ENCODE measurements at regions not wholly inside any gene's neighbourhood (a gene's known extent, or its start where the extent isn't known, plus 50 kb on each side); places are given as distances from the start of the nearest gene placed in this dataset.

GRCh38 chr2:58984731-58985130, 743.6 kb upstream of the FANCL start:
- no peak overlapping the region for H3K27ac ChIP-seq (ENCODE audit: low read depth in 1 of 3, low read length in 2 of 3)
- DNase-seq (no peak), FAIRE-seq (no peak)
- H3K27me3 ChIP-seq (ENCODE audit: control insufficient read depth in 3 of 3, insufficient read depth in 3 of 3, low read length in 3 of 3): no peaks in the 10 kb centered on the region
- H3K4me1 ChIP-seq (ENCODE audit: control insufficient read depth in 3 of 3, insufficient read depth in 2 of 3, low read depth in 1 of 3, low read length in 2 of 3): no peaks in the 10 kb centered on the region
- WGBS, 3 donors: 21 to 59% (median 31%) methylated on average over 1 of the region's 1 CpG
- no peak overlapping the region for H3K4me3 ChIP-seq (ENCODE audit: low read depth in 1 of 3, low read length in 3 of 3)
- no peaks in the 10 kb centered on the region for H3K36me3 ChIP-seq (ENCODE audit: control insufficient read depth in 3 of 3, insufficient read depth in 2 of 3, low read depth in 1 of 3, low read length in 3 of 3)
- H3K9me3 ChIP-seq (ENCODE audit: control insufficient read depth in 2 of 2, insufficient read depth in 1 of 2, low read depth in 1 of 2, low read length in 1 of 2): peaks cover 0 to 2% of the 10 kb centered on the region in 2 donors

- Histone ChIP-seq H3K27ac (ENCODE audit: low read depth in 1 of 3, low read length in 2 of 3) (no peak overlapping the region), H3K9me3 (ENCODE audit: control insufficient read depth in 2 of 2, insufficient read depth in 1 of 2, low read depth in 1 of 2, low read length in 1 of 2) (peaks cover 0 to 3% of the 10 kb centered on the region in 2 donors), H3K4me1 (ENCODE audit: control insufficient read depth in 3 of 3, insufficient read depth in 2 of 3, low read depth in 1 of 3, low read length in 2 of 3) (no peaks in the 10 kb centered on the region), H3K4me3 (ENCODE audit: low read depth in 1 of 3, low read length in 3 of 3) (no peak overlapping the region), H3K27me3 (ENCODE audit: control insufficient read depth in 3 of 3, insufficient read depth in 3 of 3, low read length in 3 of 3) (no peaks in the 10 kb centered on the region), H3K36me3 (ENCODE audit: control insufficient read depth in 3 of 3, insufficient read depth in 2 of 3, low read depth in 1 of 3, low read length in 3 of 3) (no peaks in the 10 kb centered on the region)
- no peak for DNase-seq
- FAIRE-seq: no peak
- whole genome bisulfite sequencing, 3 donors: 86 to 96% (median 90%) methylated on average over 4 of the region's 4 CpGs
Observed at GRCh38 chr2:58983111-58983510, 742.0 kb upstream of the FANCL start.

GRCh38 chr2:58981237-58981636, 740.1 kb upstream of the FANCL start:
- 82 to 93% (median 90%) methylated on average over 7 of the region's 7 CpGs for WGBS, 3 donors

GRCh38 chr2:58976375-58977071, 735.4 kb upstream of the FANCL start:
- FAIRE-seq: no peak
- H3K4me1 ChIP-seq (ENCODE audit: control insufficient read depth in 3 of 3, insufficient read depth in 2 of 3, low read depth in 1 of 3, low read length in 2 of 3): no peaks in the 10 kb centered on the region
- 69 to 71% (median 69%) methylated on average over 9 of the region's 9 CpGs for WGBS, 3 donors

More at GRCh38 chr2:58981237-58981636, 740.1 kb upstream of the FANCL start:
- no peaks in the 10 kb centered on the region for H3K27me3 ChIP-seq (ENCODE audit: control insufficient read depth in 3 of 3, insufficient read depth in 3 of 3, low read length in 3 of 3)
- FAIRE-seq (no peak), DNase-seq (no peak)
- peaks cover 0 to 3% of the 10 kb centered on the region in 2 donors for H3K9me3 ChIP-seq (ENCODE audit: control insufficient read depth in 2 of 2, insufficient read depth in 1 of 2, low read depth in 1 of 2, low read length in 1 of 2)
- no peak overlapping the region for H3K27ac ChIP-seq (ENCODE audit: low read depth in 1 of 3, low read length in 2 of 3)
- H3K36me3 ChIP-seq (ENCODE audit: control insufficient read depth in 3 of 3, insufficient read depth in 2 of 3, low read depth in 1 of 3, low read length in 3 of 3): no peaks in the 10 kb centered on the region
- no peaks in the 10 kb centered on the region for H3K4me1 ChIP-seq (ENCODE audit: control insufficient read depth in 3 of 3, insufficient read depth in 2 of 3, low read depth in 1 of 3, low read length in 2 of 3)
- no peak overlapping the region for H3K4me3 ChIP-seq (ENCODE audit: low read depth in 1 of 3, low read length in 3 of 3)

GRCh38 chr2:58974881-58975280, 733.8 kb upstream of the FANCL start:
- Histone ChIP-seq H3K4me1 (ENCODE audit: control insufficient read depth in 3 of 3, insufficient read depth in 2 of 3, low read depth in 1 of 3, low read length in 2 of 3) (no peaks in the 10 kb centered on the region), H3K9me3 (ENCODE audit: control insufficient read depth in 2 of 2, insufficient read depth in 1 of 2, low read depth in 1 of 2, low read length in 1 of 2) (peaks cover 0 to 1% of the 10 kb centered on the region in 2 donors), H3K4me3 (ENCODE audit: low read depth in 1 of 3, low read length in 3 of 3) (no peak overlapping the region), H3K27me3 (ENCODE audit: control insufficient read depth in 3 of 3, insufficient read depth in 3 of 3, low read length in 3 of 3) (no peaks in the 10 kb centered on the region), H3K27ac (ENCODE audit: low read depth in 1 of 3, low read length in 2 of 3) (no peak overlapping the region), H3K36me3 (ENCODE audit: control insufficient read depth in 3 of 3, insufficient read depth in 2 of 3, low read depth in 1 of 3, low read length in 3 of 3) (no peaks in the 10 kb centered on the region)
- DNase-seq (no peak), FAIRE-seq (no peak)
- 86 to 92% (median 90%) methylated on average over 7 of the region's 7 CpGs for WGBS, 3 donors

More at GRCh38 chr2:58976375-58977071, 735.4 kb upstream of the FANCL start:
- H3K4me3 ChIP-seq (ENCODE audit: low read depth in 1 of 3, low read length in 3 of 3): no peak overlapping the region
- no peaks in the 10 kb centered on the region for H3K27me3 ChIP-seq (ENCODE audit: control insufficient read depth in 3 of 3, insufficient read depth in 3 of 3, low read length in 3 of 3)
- DNase-seq: no peak
- no peak overlapping the region for H3K27ac ChIP-seq (ENCODE audit: low read depth in 1 of 3, low read length in 2 of 3)
- H3K9me3 ChIP-seq (ENCODE audit: control insufficient read depth in 2 of 2, insufficient read depth in 1 of 2, low read depth in 1 of 2, low read length in 1 of 2): peaks cover 0 to 1% of the 10 kb centered on the region in 2 donors
- H3K36me3 ChIP-seq (ENCODE audit: control insufficient read depth in 3 of 3, insufficient read depth in 2 of 3, low read depth in 1 of 3, low read length in 3 of 3): no peaks in the 10 kb centered on the region

- FAIRE-seq (no peak), DNase-seq (no peak)
- Histone ChIP-seq H3K9me3 (ENCODE audit: control insufficient read depth in 2 of 2, insufficient read depth in 1 of 2, low read depth in 1 of 2, low read length in 1 of 2) (peaks cover 0 to 1% of the 10 kb centered on the region in 2 donors), H3K4me1 (ENCODE audit: control insufficient read depth in 3 of 3, insufficient read depth in 2 of 3, low read depth in 1 of 3, low read length in 2 of 3) (no peaks in the 10 kb centered on the region), H3K36me3 (ENCODE audit: control insufficient read depth in 3 of 3, insufficient read depth in 2 of 3, low read depth in 1 of 3, low read length in 3 of 3) (no peaks in the 10 kb centered on the region), H3K4me3 (ENCODE audit: low read depth in 1 of 3, low read length in 3 of 3) (no peak overlapping the region), H3K27me3 (ENCODE audit: control insufficient read depth in 3 of 3, insufficient read depth in 3 of 3, low read length in 3 of 3) (no peaks in the 10 kb centered on the region), H3K27ac (ENCODE audit: low read depth in 1 of 3, low read length in 2 of 3) (no peak overlapping the region)
- WGBS, 3 donors: 79 to 85% (median 80%) methylated on average over 2 of the region's 2 CpGs
Observed at GRCh38 chr2:58974426-58974825, 733.3 kb upstream of the FANCL start.

- 60 to 64% (median 60%) methylated on average over 6 of the region's 6 CpGs for WGBS, 3 donors
- FAIRE-seq (no peak), DNase-seq (no peak)
- no peak overlapping the region for H3K4me3 ChIP-seq (ENCODE audit: low read depth in 1 of 3, low read length in 3 of 3)
- H3K36me3 ChIP-seq (ENCODE audit: control insufficient read depth in 3 of 3, insufficient read depth in 2 of 3, low read depth in 1 of 3, low read length in 3 of 3): no peaks in the 10 kb centered on the region
- no peaks in the 10 kb centered on the region for H3K27me3 ChIP-seq (ENCODE audit: control insufficient read depth in 3 of 3, insufficient read depth in 3 of 3, low read length in 3 of 3)
- no peaks in the 10 kb centered on the region for H3K4me1 ChIP-seq (ENCODE audit: control insufficient read depth in 3 of 3, insufficient read depth in 2 of 3, low read depth in 1 of 3, low read length in 2 of 3)
- no peak overlapping the region for H3K27ac ChIP-seq (ENCODE audit: low read depth in 1 of 3, low read length in 2 of 3)
- no peaks in the 10 kb centered on the region for H3K9me3 ChIP-seq (ENCODE audit: control insufficient read depth in 2 of 2, insufficient read depth in 1 of 2, low read depth in 1 of 2, low read length in 1 of 2)
Observed at GRCh38 chr2:58973811-58974281, 732.7 kb upstream of the FANCL start.

- 52 to 79% (median 59%) methylated on average over 1 of the region's 1 CpG for WGBS, 3 donors
Observed at GRCh38 chr2:58972737-58973136, 731.6 kb upstream of the FANCL start.

More at GRCh38 chr2:58972737-58973136, 731.6 kb upstream of the FANCL start:
- no peak for DNase-seq
- Histone ChIP-seq H3K27me3 (ENCODE audit: control insufficient read depth in 3 of 3, insufficient read depth in 3 of 3, low read length in 3 of 3) (no peaks in the 10 kb centered on the region), H3K9me3 (ENCODE audit: control insufficient read depth in 2 of 2, insufficient read depth in 1 of 2, low read depth in 1 of 2, low read length in 1 of 2) (no peaks in the 10 kb centered on the region), H3K27ac (ENCODE audit: low read depth in 1 of 3, low read length in 2 of 3) (no peak overlapping the region), H3K36me3 (ENCODE audit: control insufficient read depth in 3 of 3, insufficient read depth in 2 of 3, low read depth in 1 of 3, low read length in 3 of 3) (no peaks in the 10 kb centered on the region), H3K4me1 (ENCODE audit: control insufficient read depth in 3 of 3, insufficient read depth in 2 of 3, low read depth in 1 of 3, low read length in 2 of 3) (no peaks in the 10 kb centered on the region), H3K4me3 (ENCODE audit: low read depth in 1 of 3, low read length in 3 of 3) (no peak overlapping the region)
- FAIRE-seq: no peak

Measured in small intestine (tissue), 7 donors.